AG20443 (cell line): ENCODE measurements at regions not wholly inside any gene's neighbourhood (a gene's known extent, or its start where the extent isn't known, plus 50 kb on each side); places are given as distances from the start of the nearest gene placed in this dataset.

Source experiments
- DNase-seq: peaks from one replicate; pipeline ENCODE4 v3.0.0; 2012; ENCODE audit warnings: low spot score, mixed read lengths

DNA sequence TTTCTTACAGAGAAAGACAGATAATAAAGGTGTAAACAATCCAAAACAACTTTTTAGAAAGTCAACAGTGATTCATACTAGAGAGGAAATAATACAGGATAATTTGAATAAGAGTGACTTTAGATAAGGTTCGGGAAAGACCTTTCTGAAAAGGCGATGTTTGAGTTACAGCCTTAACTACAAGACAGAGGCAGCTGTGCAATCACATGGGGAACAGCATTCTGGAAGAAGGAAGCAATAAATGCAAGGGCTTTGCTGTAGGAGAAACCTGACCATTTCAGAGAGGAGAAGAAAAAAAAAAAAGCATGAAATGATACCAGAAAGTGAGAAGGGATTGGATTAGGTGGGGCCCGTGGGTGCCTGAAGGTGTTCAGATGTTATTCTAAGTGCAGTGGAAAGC, 200.6 kb upstream of the ATP11B start:
- DNase-seq = no peak

DNA sequence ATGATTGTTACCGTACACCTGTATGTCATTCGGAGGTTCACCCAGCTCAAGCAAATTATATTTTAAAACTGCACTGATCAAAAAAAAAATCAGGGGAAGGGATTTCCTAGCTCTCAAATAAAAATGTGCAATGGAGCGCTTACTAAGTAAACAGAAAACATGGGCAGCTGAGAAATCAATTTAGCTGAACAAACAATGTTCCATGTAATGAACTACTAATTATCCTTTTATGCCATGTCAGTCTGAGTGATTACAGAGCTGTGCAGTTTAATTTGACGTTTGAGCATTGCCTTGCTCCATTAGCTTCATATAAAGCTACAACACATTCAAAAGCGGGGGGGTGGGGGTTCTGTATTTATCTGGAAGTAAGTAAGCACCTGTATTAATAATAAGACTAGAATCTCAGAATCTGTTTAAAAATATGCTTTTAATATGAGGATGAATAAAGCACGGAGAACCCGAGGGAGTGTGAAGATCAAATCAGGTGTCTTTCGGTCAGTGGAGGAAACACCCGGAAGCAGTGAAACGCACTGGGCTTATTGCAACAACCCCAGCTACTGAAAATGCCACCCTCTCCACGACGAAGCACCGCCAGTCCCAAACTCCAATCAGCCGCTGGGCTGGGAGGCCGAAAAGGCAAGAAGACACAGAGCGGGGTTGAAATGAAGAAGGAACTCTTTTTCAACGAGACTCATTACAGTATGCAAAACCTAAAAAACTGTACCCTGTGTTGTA, 196.5 kb upstream of the ATP11B start:
- DNase-seq = no peak

DNA sequence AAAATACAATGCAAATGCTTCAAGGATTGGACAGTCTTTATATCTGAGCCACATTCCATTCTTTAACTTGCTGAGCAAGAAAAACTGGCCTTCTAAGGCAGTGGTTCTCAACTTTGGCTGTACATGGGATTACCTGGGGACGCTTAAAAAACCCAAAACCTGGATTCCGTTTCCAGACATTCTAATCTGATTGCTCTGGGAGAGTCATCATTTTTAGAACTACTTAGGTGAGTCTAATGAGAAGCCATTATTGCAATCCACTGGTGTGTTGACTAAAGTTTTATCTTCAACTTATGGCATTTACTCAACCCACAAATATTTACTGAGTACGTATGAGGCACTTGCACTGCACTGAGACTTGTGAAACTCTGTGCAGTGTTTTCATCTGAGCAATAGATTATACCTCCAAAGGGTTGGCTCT, 195.7 kb upstream of the ATP11B start:
- DNase-seq = no peak

DNA sequence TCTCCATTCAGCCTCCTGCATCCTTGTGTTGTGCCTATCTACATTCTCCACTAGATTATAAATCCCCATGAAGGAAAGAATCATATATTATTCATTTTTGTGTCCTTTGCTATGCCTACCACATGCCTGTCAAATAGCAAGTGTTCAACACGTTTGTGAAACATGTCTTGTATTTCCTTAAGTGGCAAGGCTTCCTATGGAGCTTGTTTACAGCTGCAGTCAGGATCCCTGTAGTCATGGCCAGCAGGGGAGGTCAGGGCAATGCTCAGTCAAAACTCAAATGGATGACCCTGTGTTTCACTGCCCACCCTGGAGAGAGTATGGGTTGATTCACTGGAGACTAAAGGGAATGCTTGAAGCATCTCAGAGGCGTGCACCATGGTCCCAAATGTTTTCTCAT, 191.7 kb upstream of the ATP11B start:
- DNase-seq = no peak

DNA sequence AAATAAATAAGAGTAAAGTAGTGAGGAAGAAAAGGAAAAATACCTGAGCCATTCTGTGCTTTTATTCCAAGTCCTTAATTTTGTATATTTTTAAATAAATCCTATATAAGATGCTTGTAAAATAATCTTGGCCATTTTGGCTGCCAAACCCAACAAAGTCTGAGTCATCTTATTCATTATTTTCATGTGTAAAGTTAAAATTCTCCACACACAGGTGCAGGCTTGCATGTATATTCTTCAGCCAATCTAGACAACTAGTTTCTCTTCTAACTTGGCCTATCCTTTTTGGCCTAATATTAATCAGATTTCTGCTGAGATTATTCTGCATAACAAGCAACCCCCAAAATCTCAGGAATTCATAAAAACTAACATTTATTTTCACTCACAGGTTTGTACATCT, 189.8 kb upstream of the ATP11B start:
- no peak for DNase-seq

DNA sequence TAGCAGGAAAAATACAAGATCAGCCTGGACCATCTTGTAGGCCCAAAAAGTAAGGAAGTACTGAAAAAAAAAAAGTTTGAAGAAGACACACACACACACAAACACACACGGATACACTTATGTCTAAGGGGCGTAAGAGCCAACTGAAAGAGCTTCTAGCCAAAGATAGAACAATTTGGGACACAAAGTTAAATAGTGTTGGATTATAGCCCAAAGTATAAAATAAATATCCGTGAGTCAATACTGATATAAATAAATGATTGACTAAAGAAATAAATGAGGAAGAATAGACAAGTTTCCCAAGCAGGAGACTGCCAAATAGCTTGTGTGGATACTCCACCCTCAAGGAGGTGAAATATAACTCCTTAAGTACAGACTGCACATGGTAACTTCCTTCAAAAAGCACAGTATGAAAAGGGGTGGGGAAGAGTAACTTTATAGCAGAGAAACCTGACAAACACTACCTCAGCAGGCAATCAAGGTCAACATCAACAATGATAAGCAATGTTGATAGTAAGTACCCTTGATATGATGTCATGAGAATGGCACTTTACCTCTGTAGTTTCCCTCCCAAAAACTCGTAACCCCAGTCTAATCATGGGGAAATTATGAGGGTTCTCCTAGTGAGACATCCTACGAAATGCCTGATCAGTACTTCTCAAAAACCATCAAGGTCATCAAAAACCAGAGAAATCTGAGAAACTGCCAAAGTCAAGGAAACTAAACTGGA, 187.3 kb upstream of the ATP11B start:
- no peak for DNase-seq

DNA sequence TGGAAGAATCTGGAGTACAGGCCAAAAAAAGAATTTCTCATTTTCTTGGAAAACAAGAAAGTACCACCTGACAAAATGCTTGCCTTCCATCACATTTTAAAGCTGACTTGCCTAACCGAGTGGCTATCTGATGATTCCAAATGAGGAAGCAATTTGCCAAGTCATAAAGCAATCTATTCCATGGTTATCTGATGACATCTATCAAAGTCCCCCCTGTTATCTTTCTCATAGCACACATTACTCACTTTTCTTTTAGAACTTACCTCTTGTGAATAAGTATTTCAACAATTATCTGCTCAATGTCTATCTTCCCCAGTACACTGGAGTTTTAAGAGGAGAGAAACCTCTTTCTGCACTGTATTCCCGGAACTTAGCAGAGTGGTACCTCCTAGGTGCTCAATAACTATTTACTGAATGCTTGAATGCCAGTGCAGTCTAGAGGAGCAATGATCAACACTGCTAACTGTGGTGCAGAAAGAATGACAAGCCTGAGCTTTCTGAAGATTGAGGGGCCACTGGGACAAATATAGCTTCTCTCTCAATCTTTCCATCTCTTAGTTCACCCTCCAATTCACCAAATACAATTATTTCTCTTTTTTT, 186.3 kb upstream of the ATP11B start:
- no peak for DNase-seq

DNA sequence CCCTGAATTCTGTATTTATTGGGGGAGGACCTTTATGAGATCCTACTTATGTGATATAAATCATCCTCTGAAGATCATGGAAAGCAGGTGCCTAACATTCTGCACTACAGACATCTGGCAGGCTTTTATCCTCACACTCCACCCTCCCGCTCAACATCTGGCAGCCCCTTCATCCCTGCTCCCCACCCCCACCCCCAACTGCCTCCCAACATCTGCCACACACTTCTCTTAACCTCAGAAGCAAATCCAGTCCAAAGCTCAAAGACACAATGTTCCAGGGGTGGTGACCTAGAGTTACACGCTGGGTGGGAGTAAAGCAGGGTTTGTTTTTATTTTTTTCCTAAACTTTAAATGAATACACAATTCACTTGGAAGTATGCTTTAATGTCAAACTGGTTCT, 184.5 kb upstream of the ATP11B start:
- no peak for DNase-seq

DNA sequence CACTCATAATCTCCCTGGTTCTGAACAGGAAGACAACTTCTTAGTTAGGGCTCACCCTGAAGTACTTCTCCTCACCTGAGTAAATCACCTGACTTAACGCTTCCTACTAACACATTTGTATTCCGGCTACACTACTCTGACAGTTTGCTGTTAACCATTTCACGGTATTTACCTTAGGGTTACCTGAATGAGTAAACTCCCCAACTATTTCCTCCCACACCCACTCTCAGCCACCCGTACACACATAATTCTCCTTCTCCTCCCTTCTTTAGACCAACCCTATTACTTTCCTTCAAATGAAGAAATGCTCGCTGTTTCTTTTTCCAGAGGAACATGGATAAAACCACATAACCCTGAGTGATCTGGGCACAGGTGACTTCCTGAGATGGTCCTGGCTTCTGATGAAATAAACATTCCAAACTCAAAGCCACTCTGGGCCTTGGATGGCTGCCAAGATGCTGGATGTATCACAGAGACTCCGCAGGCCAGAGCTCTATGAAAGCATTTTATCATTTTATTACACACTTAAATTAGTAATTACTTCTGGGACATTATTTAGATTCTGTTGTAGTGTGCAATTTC, 183.6 kb upstream of the ATP11B start:
- no peak for DNase-seq

DNA sequence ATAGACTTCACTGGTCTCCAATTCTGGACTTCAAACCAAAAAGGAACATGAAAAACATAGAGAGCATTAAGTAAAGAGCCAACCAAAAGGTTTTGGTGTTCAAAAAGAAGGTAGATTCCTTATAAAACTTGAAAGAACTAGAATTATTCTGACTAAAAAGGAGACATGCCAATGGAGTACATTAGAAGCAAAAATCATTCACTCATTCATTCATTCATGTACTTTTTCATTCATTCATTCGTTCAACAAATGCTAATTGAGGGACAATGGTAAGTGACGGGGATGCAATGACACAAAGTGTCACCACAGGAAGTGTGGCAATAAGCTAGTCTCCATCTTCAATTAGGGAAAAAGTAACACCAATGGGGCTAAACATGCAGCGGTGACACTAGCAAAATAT, 181.0 kb upstream of the ATP11B start:
- no peak for DNase-seq

DNA sequence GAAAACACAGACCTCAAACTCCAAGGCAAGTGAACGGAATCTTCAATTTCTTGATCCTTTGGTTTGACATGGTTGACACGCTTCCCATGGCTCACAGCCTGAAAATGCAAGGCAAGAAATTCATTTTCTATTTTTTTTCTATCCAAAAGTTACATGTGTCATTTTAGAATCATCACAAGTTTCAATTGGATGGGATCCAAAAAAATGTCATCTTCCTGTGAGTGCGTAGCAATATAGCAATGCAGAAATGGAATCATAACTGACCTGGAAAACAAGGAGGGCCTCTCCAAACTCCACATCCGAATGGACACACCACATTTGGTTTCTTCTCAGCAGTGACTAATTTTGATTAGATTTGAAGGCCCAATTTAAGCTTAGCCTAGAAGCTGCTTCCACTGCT, 175.8 kb upstream of the ATP11B start:
- no peak for DNase-seq

DNA sequence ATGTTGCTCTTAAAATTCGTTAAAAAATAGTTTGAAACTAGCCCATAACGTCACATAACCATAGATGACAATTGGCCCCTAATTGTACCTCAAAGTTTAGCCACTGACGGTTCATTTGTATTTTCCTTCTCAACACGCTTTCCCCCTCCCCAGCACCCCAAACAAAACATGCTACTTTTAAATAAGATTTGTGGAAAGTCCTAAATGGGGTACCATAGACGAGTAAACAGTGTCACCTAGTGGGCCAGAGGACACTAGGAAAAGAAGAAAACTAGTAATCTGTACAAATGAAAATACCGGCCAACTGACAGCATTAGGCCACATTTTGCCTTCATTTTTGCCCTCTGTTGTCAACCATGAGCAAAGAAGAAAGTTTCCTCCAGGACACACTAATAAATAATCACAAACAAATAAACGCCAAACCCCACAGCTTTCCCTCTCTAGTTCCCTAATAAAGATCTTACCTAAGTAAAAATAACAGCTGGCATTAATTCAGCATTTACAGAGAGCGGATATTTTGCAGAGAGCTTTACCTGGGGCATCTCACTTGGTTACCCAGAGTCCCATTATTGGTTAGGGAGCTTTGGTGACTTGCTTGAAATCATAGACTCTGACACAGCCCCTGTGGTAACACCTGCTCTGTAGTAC, 175.1 kb upstream of the ATP11B start:
- DNase-seq = no peak

DNA sequence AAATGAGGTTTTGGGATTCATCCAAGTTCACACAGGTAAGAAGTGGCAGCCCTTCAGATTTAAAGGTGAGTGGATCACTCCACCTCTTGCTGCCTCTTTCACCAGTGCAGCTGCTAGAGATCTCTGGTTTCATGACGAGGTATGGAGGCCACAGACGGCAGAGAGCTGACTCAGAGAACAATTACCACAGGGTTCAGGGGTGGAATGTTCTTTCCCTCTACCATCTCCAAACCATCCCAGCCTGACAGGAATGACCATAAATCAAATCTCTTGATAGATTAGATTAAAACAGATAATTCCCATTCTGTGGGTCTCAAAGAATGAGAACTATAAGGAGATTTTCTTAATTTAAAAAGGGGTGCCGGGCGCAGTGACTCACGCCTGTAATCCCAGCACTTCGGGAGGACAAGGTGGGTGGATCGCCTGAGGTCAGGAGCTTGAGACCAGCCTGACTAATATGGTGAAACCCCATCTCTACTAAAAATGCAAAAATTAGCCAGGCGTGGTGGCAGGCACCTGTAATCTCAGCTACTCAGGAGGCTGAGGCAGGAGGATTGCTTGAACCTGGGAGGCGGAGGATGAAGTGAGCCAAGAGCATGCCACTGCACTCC, 174.2 kb upstream of the ATP11B start:
- no peak for DNase-seq

DNA sequence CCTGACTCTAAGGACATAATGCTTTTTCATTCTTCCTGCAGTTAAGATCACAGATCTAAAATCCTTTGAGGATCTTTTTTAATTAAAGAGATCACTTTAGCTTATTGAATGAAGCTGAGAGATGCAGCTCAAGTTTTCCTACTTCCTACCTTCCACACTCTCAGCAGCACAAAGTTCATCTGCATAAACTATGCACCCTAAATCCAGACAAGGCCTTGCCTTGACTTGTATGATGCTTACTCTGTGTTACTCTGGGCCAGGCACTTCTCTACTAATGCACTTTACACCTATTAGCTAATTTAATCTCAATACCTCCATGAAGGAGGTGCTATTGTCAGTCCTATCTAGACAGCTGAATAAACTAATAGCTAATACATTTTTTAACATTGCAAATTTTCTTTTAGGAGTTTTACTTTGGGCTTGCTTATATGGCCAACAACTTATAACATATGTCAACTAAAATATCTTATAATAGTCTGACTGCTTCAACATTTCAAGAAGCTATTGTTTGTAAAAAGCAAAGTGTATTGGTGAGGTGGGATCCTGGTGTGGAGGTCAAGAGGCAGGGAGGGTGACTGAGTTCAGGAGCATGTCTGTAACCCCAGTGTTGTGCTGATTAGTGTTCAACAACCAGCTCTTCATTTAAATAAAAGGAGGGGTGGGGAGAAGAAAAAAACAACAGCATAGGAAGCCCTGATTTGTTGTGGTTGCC, 172.4 kb upstream of the ATP11B start:
- no peak for DNase-seq

DNA sequence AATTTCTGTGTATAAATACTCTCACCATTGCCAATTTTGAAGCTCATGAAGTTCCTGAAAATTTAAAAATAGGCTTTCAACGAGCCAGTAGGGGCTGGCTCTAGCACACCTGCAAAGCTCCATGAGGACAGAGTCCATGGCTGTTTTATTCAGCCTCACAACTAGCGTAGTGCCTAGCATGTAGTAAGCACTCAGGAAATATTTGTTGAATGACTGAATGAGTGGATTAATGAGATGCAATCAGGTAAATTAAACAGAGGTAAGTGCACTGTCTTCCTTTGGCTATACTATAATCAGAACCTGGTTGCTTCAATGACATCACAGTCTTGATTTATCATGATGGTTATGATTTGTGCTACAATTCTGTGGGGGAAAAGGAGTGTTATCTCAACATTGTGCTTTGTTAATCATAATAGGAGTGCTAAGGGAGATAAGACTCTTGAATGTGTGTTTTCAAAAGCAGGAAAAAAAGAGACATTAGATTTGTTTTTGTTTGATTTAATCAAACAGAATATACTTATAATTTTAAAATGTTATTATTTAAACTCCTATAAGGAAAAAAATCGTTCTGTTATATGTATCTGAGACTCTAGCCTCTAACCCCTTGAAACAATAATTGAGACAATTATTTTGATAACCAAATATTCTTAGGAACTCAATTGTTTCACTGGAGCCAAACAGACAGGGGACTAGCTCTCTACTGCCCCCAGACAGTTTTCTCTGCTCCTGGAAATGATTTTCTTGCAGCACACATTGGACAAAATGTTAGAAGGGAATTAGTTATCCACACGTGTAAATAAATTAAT, 171.7 kb upstream of the ATP11B start:
- no peak for DNase-seq

DNA sequence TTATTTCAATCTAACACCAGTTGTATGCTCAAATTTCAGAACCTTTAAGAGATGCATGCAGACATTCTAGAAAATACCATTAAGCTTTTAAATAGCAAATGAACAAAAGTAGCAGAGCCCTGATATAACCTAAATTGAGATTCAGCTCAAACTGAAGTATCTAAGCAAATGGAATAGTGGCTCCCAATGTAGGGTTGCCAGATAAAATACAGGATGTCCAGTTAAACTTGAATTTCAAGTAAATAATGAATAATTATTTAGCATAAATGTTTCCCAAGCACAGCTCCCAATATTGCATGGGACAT, 171.1 kb upstream of the ATP11B start:
- DNase-seq = no peak

DNA sequence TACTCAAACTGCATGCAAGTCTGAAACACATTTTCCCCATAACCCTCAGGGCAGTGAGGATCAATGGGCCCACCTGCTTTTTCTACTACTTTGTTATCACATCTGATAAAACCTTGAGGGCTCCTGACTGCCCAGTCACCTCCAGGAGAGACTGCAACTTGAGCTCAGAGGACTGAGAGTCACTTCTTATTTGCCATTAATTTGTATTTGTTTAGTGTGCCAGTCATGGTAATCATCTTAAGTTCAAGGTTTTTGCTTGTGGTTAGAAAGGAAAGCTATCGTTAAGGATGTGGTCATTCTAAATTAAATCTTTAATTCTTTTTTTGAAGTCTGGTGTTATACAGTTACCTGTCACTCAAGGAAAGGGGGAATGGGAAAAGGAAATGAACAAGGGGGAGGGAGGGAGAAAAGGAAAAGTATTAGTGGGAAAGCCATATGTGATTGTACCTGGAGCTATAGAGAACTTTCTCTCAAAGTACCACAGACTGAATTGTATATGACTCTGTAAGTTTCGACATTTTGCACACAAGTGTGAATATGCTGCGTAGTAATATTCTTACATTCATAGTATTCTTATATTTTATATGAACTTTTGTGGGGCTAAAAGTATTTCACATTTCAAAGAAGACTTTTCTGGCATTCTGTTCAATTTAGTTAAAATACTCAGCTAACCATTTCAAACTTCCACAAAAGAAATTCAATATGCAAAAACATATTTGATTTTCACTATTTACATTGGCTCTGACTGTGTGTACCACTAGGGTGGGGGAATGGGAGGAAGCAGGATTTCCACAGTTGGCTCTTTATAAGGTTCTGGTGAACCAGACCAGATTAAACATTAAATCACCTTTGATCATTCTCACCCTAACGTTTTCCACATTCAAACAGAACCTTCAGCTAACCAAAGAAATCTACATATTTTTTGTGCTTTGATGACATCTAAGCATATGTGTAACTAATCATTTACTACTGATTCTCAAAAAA, 166.5 kb upstream of the ATP11B start:
- DNase-seq = no peak

DNA sequence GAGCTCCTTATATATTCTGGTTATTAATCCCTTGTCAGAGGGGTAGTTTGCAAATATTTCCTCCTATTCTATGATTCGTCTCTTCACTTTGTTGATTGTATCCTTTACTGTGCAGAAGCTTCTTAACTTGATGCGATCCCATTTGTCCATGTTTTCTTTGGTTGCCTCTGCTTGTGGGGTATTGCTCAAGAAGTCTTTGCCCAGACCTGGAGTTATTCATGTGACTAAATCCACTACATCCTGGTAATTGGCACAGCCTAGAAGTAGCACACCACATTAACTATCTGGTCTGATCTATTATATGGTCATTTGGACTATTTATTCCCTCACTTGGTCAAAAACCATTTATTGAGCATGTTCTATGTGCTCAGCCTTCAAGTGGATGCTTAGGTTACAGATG, 164.8 kb upstream of the ATP11B start:
- DNase-seq = no peak

DNA sequence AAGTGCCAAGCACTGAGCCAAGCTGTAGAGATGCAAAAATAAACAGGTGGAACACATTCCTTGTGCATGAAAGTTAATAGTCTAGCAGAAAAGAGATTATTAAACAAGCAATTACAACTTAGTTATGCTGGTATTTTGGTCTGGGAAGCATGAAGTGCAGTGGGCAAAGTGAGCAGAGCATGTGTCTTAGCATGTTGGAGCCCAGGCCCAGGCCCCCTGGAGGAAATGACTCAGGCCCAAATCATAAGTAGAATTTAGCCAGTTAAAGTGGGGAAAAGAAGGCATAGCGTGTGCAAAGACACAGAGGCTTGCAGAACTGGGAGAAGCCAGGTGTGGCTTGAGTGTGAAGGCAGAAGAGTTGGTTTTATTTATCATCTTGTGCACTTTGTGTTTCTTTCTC, 163.8 kb upstream of the ATP11B start:
- no peak for DNase-seq
